Loucy (cell line): ENCODE measurements at regions not wholly inside any gene's neighbourhood (a gene's known extent, or its start where the extent isn't known, plus 50 kb on each side); places are given as distances from the start of the nearest gene placed in this dataset.

Experiments
- H2AFZ ChIP-seq: fragments of 200-600 bp; sonication (generic); 2 replicates; pipeline ENCODE4 v1.6.0; 2016; ENCODE audit warnings: antibody characterized with exemption, mild to moderate bottlenecking, low read length, moderate library complexity
- H3F3A ChIP-seq: fragments of 200-600 bp; 2 replicates; pipeline ENCODE4 v1.6.0; 2016; ENCODE audit warnings: antibody characterized with exemption, low read depth, mild to moderate bottlenecking
- H3K27me3 ChIP-seq: fragments of 200-600 bp; sonication (generic); 2 replicates; pipeline ENCODE4 v1.6.1; 2014; ENCODE audit warnings: low read length, mild to moderate bottlenecking; ENCODE audit not compliant: insufficient read depth, poor library complexity, severe bottlenecking
- H3K36me3 ChIP-seq: fragments of 200-600 bp; sonication (generic); 2 replicates; pipeline ENCODE4 v1.6.1; 2016; ENCODE audit warnings: low read length; ENCODE audit not compliant: insufficient read depth
- H3K4me1 ChIP-seq: fragments of 200-600 bp; sonication (generic); 2 replicates; pipeline ENCODE4 v1.5.1; 2014; ENCODE audit warnings: low read length, mild to moderate bottlenecking; ENCODE audit not compliant: insufficient read depth, poor library complexity, severe bottlenecking
- H3K4me2 ChIP-seq: fragments of 200-600 bp; sonication (generic); 2 replicates; pipeline ENCODE4 v1.6.0; 2014; ENCODE audit warnings: antibody characterized with exemption, low read length, low read depth, mild to moderate bottlenecking; ENCODE audit not compliant: poor library complexity, severe bottlenecking
- H3K4me3 ChIP-seq: fragments of 200-600 bp; sonication (generic); 2 replicates; pipeline ENCODE4 v1.5.1; 2014; ENCODE audit warnings: low read length, mild to moderate bottlenecking, mixed read lengths; ENCODE audit not compliant: poor library complexity, severe bottlenecking
- H3K79me2 ChIP-seq: fragments of 200-600 bp; sonication (generic); 2 replicates; pipeline ENCODE4 v1.6.1; 2014; ENCODE audit warnings: low read length; ENCODE audit not compliant: insufficient read depth
- H3K9ac ChIP-seq: fragments of 200-600 bp; sonication (generic); 2 replicates; pipeline ENCODE4 v1.6.0; 2014; ENCODE audit warnings: mild to moderate bottlenecking, low read depth, low read length, moderate library complexity; ENCODE audit not compliant: poor library complexity, severe bottlenecking
- H3K9me2 ChIP-seq: fragments of 200-600 bp; sonication (generic); replicated peaks from 2 replicates; pipeline ENCODE4 v1.6.1; 2016; ENCODE audit warnings: low read depth, low read length, mixed read lengths
- H3K9me3 ChIP-seq: fragments of 200-600 bp; sonication (generic); 2 replicates; pipeline ENCODE4 v1.6.1; 2014; ENCODE audit warnings: mild to moderate bottlenecking, antibody characterized with exemption, low read length, low read depth; ENCODE audit not compliant: insufficient read depth
- H4K20me1 ChIP-seq: fragments of 200-600 bp; sonication (generic); 2 replicates; pipeline ENCODE4 v1.6.0; 2014; ENCODE audit warnings: antibody characterized with exemption, low read length, mild to moderate bottlenecking; ENCODE audit not compliant: insufficient read depth, poor library complexity, severe bottlenecking
- CTCF ChIP-seq: fragments of 200-600 bp; sonication (generic); conservative IDR thresholded peaks from 2 replicates; pipeline ENCODE4 v1.5.1; 2014; ENCODE audit warnings: mild to moderate bottlenecking, antibody characterized with exemption, low read length
- EZH2phosphoT487 ChIP-seq: fragments of 200-600 bp; IDR thresholded peaks from 2 replicates; pipeline ENCODE4 v1.6.1; 2018; ENCODE audit warnings: antibody characterized with exemption, mild to moderate bottlenecking, moderate library complexity, borderline replicate concordance

DNA sequence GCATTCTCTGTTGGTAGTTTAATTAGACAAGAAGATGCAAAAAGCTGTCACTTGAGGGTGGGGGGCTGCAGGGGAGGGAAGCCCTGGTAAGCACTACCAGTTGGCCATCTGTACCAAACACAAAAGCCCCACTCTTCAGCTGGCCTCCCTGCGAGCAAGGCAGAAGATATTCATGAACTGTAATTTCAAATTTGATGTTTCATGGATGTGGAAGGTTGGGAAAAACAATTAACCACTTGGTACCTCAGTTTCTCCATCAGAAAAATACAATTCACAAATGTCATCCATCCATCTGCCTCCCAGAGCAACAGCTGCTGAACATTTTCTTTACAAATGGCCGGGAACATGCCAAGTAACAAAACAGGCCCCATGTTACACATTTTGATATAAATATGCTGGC, 265.3 kb downstream of the HNRNPD start:
- no peaks in the 10 kb centered on the region for H3K9me3 ChIP-seq
- no peak overlapping the region for H2AFZ ChIP-seq
- no peak for TF ChIP-seq CTCF
- no peak for TF ChIP-seq EZH2phosphoT487
- H3K79me2 ChIP-seq = no peaks in the 10 kb centered on the region
- H3F3A ChIP-seq = no peaks in the 10 kb centered on the region
- H3K4me1 ChIP-seq = no peaks in the 10 kb centered on the region
- no peak overlapping the region for H3K9ac ChIP-seq
- H4K20me1 ChIP-seq = no peaks in the 10 kb centered on the region
- H3K36me3 ChIP-seq = no peaks in the 10 kb centered on the region
- no peak overlapping the region for H3K4me3 ChIP-seq
- H3K4me2 ChIP-seq = no peak overlapping the region
- H3K9me2 ChIP-seq = no peaks in the 10 kb centered on the region
- no peaks in the 10 kb centered on the region for H3K27me3 ChIP-seq

DNA sequence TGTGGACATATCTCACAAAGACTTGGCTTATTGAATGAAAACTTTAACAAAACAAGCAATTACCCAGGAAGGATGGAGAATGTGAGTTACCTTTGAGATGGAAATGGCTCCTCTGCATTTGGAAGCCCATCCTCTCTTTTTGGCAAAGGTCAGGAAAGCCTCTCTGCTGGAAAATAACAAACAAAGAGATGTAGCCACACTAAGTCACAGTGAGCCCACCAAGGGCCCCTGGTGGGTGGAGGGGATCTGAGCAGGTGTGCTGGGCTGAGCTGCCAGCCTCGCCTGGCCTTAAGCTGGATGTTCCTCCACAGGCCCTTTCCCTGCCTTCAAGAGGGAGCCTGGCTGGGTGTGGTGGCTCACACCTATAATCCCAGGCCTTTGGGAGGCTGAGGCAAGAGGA, 269.2 kb downstream of the HNRNPD start:
- H2AFZ ChIP-seq = no peak overlapping the region
- no peak overlapping the region for H3K4me2 ChIP-seq
- no peaks in the 10 kb centered on the region for H3K9me3 ChIP-seq
- no peaks in the 10 kb centered on the region for H3K36me3 ChIP-seq
- no peaks in the 10 kb centered on the region for H3K79me2 ChIP-seq
- H3K27me3 ChIP-seq = no peaks in the 10 kb centered on the region
- H4K20me1 ChIP-seq = no peaks in the 10 kb centered on the region
- no peaks in the 10 kb centered on the region for H3F3A ChIP-seq
- H3K4me1 ChIP-seq = no peaks in the 10 kb centered on the region
- TF ChIP-seq EZH2phosphoT487 (no peak), CTCF (no peak)
- no peaks in the 10 kb centered on the region for H3K9me2 ChIP-seq
- H3K9ac ChIP-seq = no peak overlapping the region
- no peak overlapping the region for H3K4me3 ChIP-seq

DNA sequence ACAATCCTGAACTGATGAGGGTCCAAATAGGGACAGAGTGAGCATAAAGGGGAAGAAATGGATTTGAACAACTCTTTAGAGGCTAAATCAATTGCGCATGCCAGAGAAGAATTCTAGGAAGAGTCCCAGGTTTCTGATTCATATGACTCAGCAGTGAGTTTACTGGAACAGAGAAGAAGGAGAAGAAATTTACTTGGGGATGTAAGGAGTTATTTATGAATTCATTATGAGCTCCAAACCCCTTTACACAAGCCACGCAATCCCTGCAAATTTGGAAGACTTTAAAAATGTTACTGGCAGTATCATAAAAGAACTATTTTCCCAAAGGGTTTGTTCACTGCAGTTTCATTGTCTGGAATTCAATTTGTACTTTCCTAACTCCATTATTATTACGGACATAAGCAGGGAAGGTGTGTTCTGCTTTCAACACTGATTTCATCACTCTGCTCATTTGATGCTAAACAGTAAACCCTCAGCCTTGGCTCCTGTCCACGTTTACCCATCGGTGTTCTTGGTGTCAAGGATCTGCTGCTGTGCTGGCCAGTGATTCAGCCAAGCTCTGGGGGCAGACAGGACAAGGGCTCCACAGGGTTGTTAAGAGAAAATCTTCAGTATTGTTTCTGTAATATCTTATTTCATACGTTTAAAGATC, 273.7 kb downstream of the HNRNPD start:
- no peaks in the 10 kb centered on the region for H3K36me3 ChIP-seq

DNA sequence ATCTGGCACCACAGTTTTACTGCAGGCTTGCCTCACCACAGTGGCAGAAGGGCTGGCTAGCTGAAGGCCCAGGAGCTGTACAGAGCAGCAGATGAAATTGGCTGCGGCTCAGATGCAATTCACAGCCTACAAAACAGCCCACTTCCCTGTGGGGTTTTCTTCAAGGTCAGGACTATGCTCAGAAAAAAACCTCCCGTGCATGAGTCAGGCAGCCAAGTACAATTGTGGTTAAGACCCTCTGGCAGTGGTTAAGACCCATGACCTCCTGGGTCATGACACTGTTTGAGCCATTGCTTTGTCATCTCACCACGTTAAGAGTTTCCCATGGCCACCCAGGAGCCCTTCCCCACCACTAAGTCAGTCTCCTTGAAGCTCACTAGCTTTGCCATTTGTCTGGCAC, 276.3 kb downstream of the HNRNPD start:
- Histone ChIP-seq H3K36me3 (no peaks in the 10 kb centered on the region), H3K79me2 (no peaks in the 10 kb centered on the region), H3K9me2 (no peaks in the 10 kb centered on the region), H4K20me1 (no peaks in the 10 kb centered on the region), H2AFZ (no peak overlapping the region), H3K4me2 (peak overlapping the region; percentile 33), H3K27me3 (no peaks in the 10 kb centered on the region), H3K9me3 (no peaks in the 10 kb centered on the region), H3F3A (no peaks in the 10 kb centered on the region), H3K4me3 (no peak overlapping the region), H3K9ac (no peak overlapping the region), H3K4me1 (peaks cover 8% of the 10 kb centered on the region)
- TF ChIP-seq EZH2phosphoT487 = no peak
- TF ChIP-seq CTCF = no peak

More for the DNA sequence above, 273.7 kb downstream of the HNRNPD start:
- H3K9me2 ChIP-seq = no peaks in the 10 kb centered on the region
- no peaks in the 10 kb centered on the region for H3K79me2 ChIP-seq
- no peaks in the 10 kb centered on the region for H3K9me3 ChIP-seq
- H4K20me1 ChIP-seq = no peaks in the 10 kb centered on the region
- H3K4me1 ChIP-seq = peaks cover 8% of the 10 kb centered on the region
- H3F3A ChIP-seq = no peaks in the 10 kb centered on the region
- no peak for TF ChIP-seq EZH2phosphoT487
- no peak overlapping the region for H3K9ac ChIP-seq
- H3K4me2 ChIP-seq = no peak overlapping the region
- H3K27me3 ChIP-seq = no peaks in the 10 kb centered on the region
- no peak overlapping the region for H2AFZ ChIP-seq
- no peak overlapping the region for H3K4me3 ChIP-seq
